Keratinocyte (primary cell): ENCODE measurements at regions not wholly inside any gene's neighbourhood (a gene's known extent, or its start where the extent isn't known, plus 50 kb on each side); places are given as distances from the start of the nearest gene placed in this dataset.

ENCODE experiments used
- CTCF ChIP-seq, 3 experiments: IDR thresholded peaks in 1 of 3; conservative IDR thresholded peaks in 1 of 3; optimal IDR thresholded peaks in 1 of 3; 2 replicates in 2 of 3; 3 replicates in 1 of 3; pipeline versions ENCODE3 to v1.5.1; 2011; ENCODE audit warnings: low read length in 3 of 3, mild to moderate bottlenecking in 3 of 3, moderate library complexity in 2 of 3, control low read depth in 1 of 3, inconsistent platforms in 1 of 3; ENCODE audit not compliant: insufficient read depth in 2 of 3; ENCODE audit errors: extremely low read depth in 1 of 3
- EZH2 ChIP-seq: IDR thresholded peaks from one replicate; pipeline ENCODE4 v1.6.1; 2012; ENCODE audit warnings: inconsistent platforms, mild to moderate bottlenecking, low read length, moderate library complexity

- no peak for TF ChIP-seq EZH2
- TF ChIP-seq CTCF (optimal IDR thresholded peaks at IDR 0.05 in 1 of 3, IDR thresholded peaks at IDR 0.05 in 1 of 3, conservative IDR thresholded peaks at IDR 0.05 in 1 of 3; ENCODE audit: extremely low read depth in 1 of 3, insufficient read depth in 2 of 3, low read length in 3 of 3) = no peak
Measured at GRCh38 chr4:184548316-184548647, 73.9 kb upstream of the IRF2 start.
